Neuronal stem cell (in vitro differentiated cells): ENCODE measurements at regions not wholly inside any gene's neighbourhood (a gene's known extent, or its start where the extent isn't known, plus 50 kb on each side); places are given as distances from the start of the nearest gene placed in this dataset.
"Not testable (repeated sequence)": the region's sequence is repeated elsewhere in the genome, so short reads cannot be mapped to it uniquely, and the experiment has no call there.

Experiments used
- DNase-seq: peaks from one replicate; pipeline ENCODE4 v3.0.0-alpha.2; 2013; ENCODE audit warnings: low spot score
- H2AFZ ChIP-seq: one replicate; pipeline ENCODE4 v1.6.1; 2013; ENCODE audit warnings: mild to moderate bottlenecking, low read length, inconsistent platforms
- H2AK5ac ChIP-seq: 2 replicates; pipeline ENCODE4 v1.6.1; 2013; ENCODE audit warnings: low read depth, mild to moderate bottlenecking, inconsistent platforms, low read length, moderate library complexity, mixed read lengths
- H2BK120ac ChIP-seq: 2 replicates; pipeline ENCODE4 v1.6.1; 2013; ENCODE audit warnings: low read depth, mild to moderate bottlenecking, inconsistent platforms, low read length, moderate library complexity, mixed read lengths
- H2BK12ac ChIP-seq: one replicate; pipeline ENCODE4 v1.6.1; 2013; ENCODE audit warnings: low read length, inconsistent platforms
- H2BK15ac ChIP-seq: 2 replicates; pipeline ENCODE4 v1.6.1; 2013; ENCODE audit warnings: mild to moderate bottlenecking, low read length, inconsistent platforms, mixed read lengths
- H2BK5ac ChIP-seq: one replicate; pipeline ENCODE4 v1.6.1; 2013; ENCODE audit warnings: inconsistent platforms, mild to moderate bottlenecking, low read length, moderate library complexity
- H3K14ac ChIP-seq: one replicate; pipeline ENCODE4 v1.6.1; 2013; ENCODE audit warnings: low read length, inconsistent platforms
- H3K18ac ChIP-seq: 2 replicates; pipeline ENCODE4 v1.6.1; 2013; ENCODE audit warnings: low read length, inconsistent platforms
- H3K23ac ChIP-seq: 2 replicates; pipeline ENCODE4 v1.6.1; 2013; ENCODE audit warnings: low read depth, mild to moderate bottlenecking, mixed read lengths, low read length, inconsistent platforms; ENCODE audit not compliant: poor library complexity
- H3K27ac ChIP-seq: replicated peaks from 3 replicates; pipeline ENCODE4 v1.5.1; 2013; ENCODE audit warnings: low read length, inconsistent platforms
- H3K27me3 ChIP-seq, 3 experiments: 2 replicates each; pipeline ENCODE4 v1.6.1; 2013; ENCODE audit warnings: low read length in 3 of 3, mild to moderate bottlenecking in 2 of 3, inconsistent platforms in 1 of 3, low read depth in 1 of 3, mixed read lengths in 1 of 3, moderate library complexity in 1 of 3; ENCODE audit not compliant: control insufficient read depth in 3 of 3, insufficient read depth in 3 of 3
- H3K36me3 ChIP-seq, 2 donors: replicated peaks in 1 of 2; 2 replicates each; pipeline ENCODE4 v1.6.1; 2013; ENCODE audit warnings: low read length in 2 of 2; ENCODE audit not compliant: control insufficient read depth in 2 of 2, insufficient read depth in 2 of 2
- H3K4ac ChIP-seq: 2 replicates; pipeline ENCODE4 v1.6.1; 2013; ENCODE audit warnings: inconsistent platforms, mild to moderate bottlenecking, low read length, moderate library complexity
- H3K4me1 ChIP-seq, 2 donors: 1 replicate in 1 of 2; 2 replicates in 1 of 2; pipeline ENCODE4 v1.6.1; 2013; ENCODE audit warnings: low read length in 2 of 2, low read depth in 1 of 2; ENCODE audit not compliant: control insufficient read depth in 2 of 2, insufficient read depth in 1 of 2
- H3K4me2 ChIP-seq: one replicate; pipeline ENCODE4 v1.6.1; 2013; ENCODE audit warnings: mild to moderate bottlenecking, low read length, inconsistent platforms; ENCODE audit not compliant: insufficient read depth, poor library complexity, severe bottlenecking
- H3K4me3 ChIP-seq, 2 donors: 2 replicates each; pipeline ENCODE4 v1.5.1; 2013; ENCODE audit warnings: low read length in 2 of 2, mild to moderate bottlenecking in 2 of 2, inconsistent platforms in 1 of 2, moderate library complexity in 1 of 2
- H3K79me1 ChIP-seq: one replicate; pipeline ENCODE4 v1.6.1; 2013; ENCODE audit warnings: low read depth, mild to moderate bottlenecking, inconsistent platforms, low read length, moderate library complexity
- H3K9ac ChIP-seq: one replicate; pipeline ENCODE4 v1.6.1; 2013; ENCODE audit warnings: mild to moderate bottlenecking, low read depth, low read length, inconsistent platforms; ENCODE audit not compliant: poor library complexity
- H3K9me3 ChIP-seq, 2 donors: replicated peaks in 1 of 2; 2 replicates each; pipeline versions ENCODE3 to v1.6.1; 2013; ENCODE audit warnings: low read length in 2 of 2, mild to moderate bottlenecking in 2 of 2, inconsistent platforms in 1 of 2, low read depth in 1 of 2, mixed read lengths in 1 of 2, moderate library complexity in 1 of 2; ENCODE audit not compliant: control insufficient read depth in 2 of 2, insufficient read depth in 1 of 2
- H4K8ac ChIP-seq: one replicate; pipeline ENCODE4 v1.6.1; 2013; ENCODE audit warnings: low read depth, mild to moderate bottlenecking, inconsistent platforms, low read length, moderate library complexity
- H4K91ac ChIP-seq: one replicate; pipeline ENCODE4 v1.6.1; 2013; ENCODE audit warnings: low read length, low read depth, mild to moderate bottlenecking, inconsistent platforms; ENCODE audit not compliant: poor library complexity
- WGBS, 2 donors: extraction: QIAGEN DNeasy Blood & Tissue Kit; methylation state at CpG; one replicate each; pipeline ENCODE4 v1.1.7; 2013; ENCODE audit warnings: missing lambda C conversion rate in 2 of 2, mixed read lengths in 1 of 2; ENCODE audit not compliant: insufficient read length in 2 of 2, insufficient replicate concordance in 1 of 2; ENCODE audit errors: extremely low coverage in 2 of 2; 5-methylcytosine and 5-hydroxymethylcytosine counted together

DNA sequence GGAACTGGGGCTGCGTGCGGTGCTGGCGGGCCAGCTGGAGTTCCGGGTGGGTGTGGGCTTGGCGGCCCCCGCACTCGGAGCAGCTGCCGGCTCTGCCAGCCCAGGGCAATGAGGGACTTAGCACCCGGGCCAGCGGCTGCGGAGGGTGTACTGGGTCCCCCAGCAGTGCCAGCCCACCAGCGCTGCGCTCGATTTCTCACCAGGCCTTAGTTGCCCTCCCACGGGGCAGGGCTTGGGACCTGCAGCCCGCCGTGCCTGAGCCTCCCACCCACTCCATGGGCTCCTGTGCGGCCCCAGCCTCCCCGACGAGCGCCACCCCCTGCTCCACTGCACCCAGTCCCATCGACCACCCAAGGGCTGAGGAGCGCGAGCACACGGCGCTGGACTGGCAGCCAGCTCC is 126.0 kb upstream of the SPATA12 start:
- not testable (repeated sequence) for H2BK12ac ChIP-seq, H3K27me3 ChIP-seq, H2BK120ac ChIP-seq, H4K8ac ChIP-seq, H3K4me2 ChIP-seq, H2BK5ac ChIP-seq, H3K4ac ChIP-seq, H3K36me3 ChIP-seq, H3K23ac ChIP-seq, H3K79me1 ChIP-seq, H3K4me1 ChIP-seq, H4K91ac ChIP-seq, H2AK5ac ChIP-seq, DNase-seq, H3K18ac ChIP-seq, H2BK15ac ChIP-seq, H3K4me3 ChIP-seq, H3K9ac ChIP-seq, H3K9me3 ChIP-seq, H3K14ac ChIP-seq, H2AFZ ChIP-seq, H3K27ac ChIP-seq
- WGBS, 2 donors: no CpG with 5 or more reads among the region's 26 CpGs

DNA sequence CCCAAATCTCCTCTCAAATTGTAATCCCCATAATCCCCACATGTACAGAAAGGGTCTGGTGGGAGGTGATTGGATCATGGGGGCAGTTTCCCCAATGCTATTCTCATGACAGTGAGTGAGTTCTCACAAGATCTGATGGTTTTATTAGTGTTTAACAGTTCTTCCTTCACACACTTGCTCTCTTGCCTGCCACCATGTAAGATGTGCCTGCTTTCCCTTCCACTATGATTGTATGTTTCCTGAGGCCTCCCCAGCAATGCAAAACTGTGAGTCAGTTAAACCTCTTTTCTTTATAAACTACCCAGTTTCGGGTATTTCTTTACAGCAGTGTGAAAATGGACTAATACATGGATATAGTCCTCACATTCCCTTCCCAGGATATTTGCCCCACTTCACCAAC is 126.7 kb upstream of the SPATA12 start:
- no peak overlapping the region for H3K23ac ChIP-seq
- WGBS, 2 donors: no CpG with 5 or more reads among the region's 1 CpG

DNA sequence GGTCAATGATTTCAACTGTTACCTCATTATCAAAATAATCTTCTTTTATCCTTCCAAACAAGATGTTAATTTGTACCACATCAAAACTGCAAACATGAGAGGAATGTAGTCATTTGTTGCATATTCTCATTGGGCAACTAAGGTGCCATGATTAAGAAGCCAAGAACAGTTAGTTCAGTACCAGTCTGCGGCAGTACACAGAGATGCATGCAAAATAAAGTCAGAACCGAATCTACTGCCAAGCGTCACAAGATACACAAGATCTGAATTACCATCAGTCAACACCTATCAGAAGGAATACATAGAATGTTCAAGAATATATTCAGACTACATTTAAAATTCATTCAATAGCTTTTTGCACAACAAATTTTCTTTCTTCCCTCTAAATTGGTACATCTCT is 127.6 kb upstream of the SPATA12 start:
- H3K4ac ChIP-seq: no peak overlapping the region
- peaks cover 5% of the 10 kb centered on the region in 2 donors for H3K4me1 ChIP-seq
- H3K9ac ChIP-seq: no peak overlapping the region
- H4K8ac ChIP-seq: no peak overlapping the region
- no peak overlapping the region for H3K4me2 ChIP-seq
- H2BK120ac ChIP-seq: no peak overlapping the region
- no peak overlapping the region for H3K18ac ChIP-seq
- WGBS, 2 donors: no CpG with 5 or more reads among the region's 3 CpGs
- DNase-seq: no peak
- H3K23ac ChIP-seq: no peak overlapping the region
- H2BK12ac ChIP-seq: no peak overlapping the region
- H2BK15ac ChIP-seq: no peak overlapping the region
- H3K79me1 ChIP-seq: no peaks in the 10 kb centered on the region
- H3K27ac ChIP-seq: no peak overlapping the region
- H2AK5ac ChIP-seq: no peak overlapping the region
- H3K36me3 ChIP-seq: no peaks in the 10 kb centered on the region
- peaks cover 0 to 2% of the 10 kb centered on the region in 2 donors for H3K9me3 ChIP-seq
- H3K27me3 ChIP-seq: no peaks in the 10 kb centered on the region
- H3K14ac ChIP-seq: no peak overlapping the region
- no peak overlapping the region for H3K4me3 ChIP-seq
- no peak overlapping the region for H2AFZ ChIP-seq
- H4K91ac ChIP-seq: no peak overlapping the region
- no peak overlapping the region for H2BK5ac ChIP-seq

More for the DNA sequence above, 126.7 kb upstream of the SPATA12 start:
- H3K79me1 ChIP-seq: no peaks in the 10 kb centered on the region
- peaks cover 0 to 4% of the 10 kb centered on the region in 2 donors for H3K4me1 ChIP-seq
- H3K27ac ChIP-seq: no peak overlapping the region
- H2AFZ ChIP-seq: no peak overlapping the region
- no peak overlapping the region for H3K4me3 ChIP-seq
- H3K4ac ChIP-seq: no peak overlapping the region
- no peak overlapping the region for H3K9ac ChIP-seq
- no peak overlapping the region for H2BK15ac ChIP-seq
- peaks cover 0 to 2% of the 10 kb centered on the region in 2 donors for H3K9me3 ChIP-seq
- DNase-seq: no peak
- H4K91ac ChIP-seq: no peak overlapping the region
- no peak overlapping the region for H3K14ac ChIP-seq
- no peak overlapping the region for H2AK5ac ChIP-seq
- no peak overlapping the region for H4K8ac ChIP-seq
- no peak overlapping the region for H2BK5ac ChIP-seq
- H3K27me3 ChIP-seq: no peaks in the 10 kb centered on the region
- H3K4me2 ChIP-seq: no peak overlapping the region
- no peak overlapping the region for H3K18ac ChIP-seq
- no peak overlapping the region for H2BK120ac ChIP-seq
- H2BK12ac ChIP-seq: no peak overlapping the region
- H3K36me3 ChIP-seq: no peaks in the 10 kb centered on the region

DNA sequence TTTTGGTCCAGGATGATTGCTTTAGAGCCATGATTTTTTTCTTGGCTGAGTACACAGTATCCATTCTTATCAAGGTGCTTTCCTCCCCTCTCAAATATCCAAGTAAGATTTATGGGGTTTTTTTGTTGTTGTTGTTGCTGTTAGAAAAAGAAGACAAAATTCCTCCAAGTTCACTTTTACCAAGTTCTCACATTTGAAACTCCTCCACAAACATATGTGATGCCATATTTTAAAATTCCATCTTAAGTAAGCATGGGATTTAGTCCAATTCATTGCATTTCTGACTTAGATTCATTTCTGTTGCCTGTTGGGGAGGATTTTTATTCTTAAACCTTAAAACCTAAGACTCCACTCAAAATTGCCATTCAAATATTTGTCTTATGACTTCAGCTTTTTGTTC is 128.6 kb upstream of the SPATA12 start:
- Histone ChIP-seq H4K91ac (no peak overlapping the region), H3K27ac (no peak overlapping the region), H3K9me3 (peaks cover 0 to 2% of the 10 kb centered on the region in 2 donors), H3K27me3 (no peaks in the 10 kb centered on the region), H3K4me1 (peaks cover 6 to 7% of the 10 kb centered on the region in 2 donors), H4K8ac (no peak overlapping the region), H3K4me2 (no peak overlapping the region), H3K14ac (no peak overlapping the region), H2BK15ac (no peak overlapping the region), H3K18ac (no peak overlapping the region), H2AK5ac (no peak overlapping the region), H3K79me1 (no peaks in the 10 kb centered on the region), H2BK120ac (no peak overlapping the region), H3K9ac (no peak overlapping the region), H2AFZ (no peak overlapping the region), H2BK5ac (no peak overlapping the region), H2BK12ac (no peak overlapping the region), H3K36me3 (no peaks in the 10 kb centered on the region), H3K23ac (no peak overlapping the region), H3K4ac (no peak overlapping the region), H3K4me3 (no peak overlapping the region)
- DNase-seq: no peak
